BJ (cell line): ENCODE measurements at regions not wholly inside any gene's neighbourhood (a gene's known extent, or its start where the extent isn't known, plus 50 kb on each side); places are given as distances from the start of the nearest gene placed in this dataset.

ENCODE experiments used
- CTCF ChIA-PET: fragments of 350-600 bp; formaldehyde crosslinking; extraction: SDS; loops from one replicate; lab custom pipeline; 2021; ENCODE audit warnings: antibody characterized with exemption, inconsistent platforms; lab: Yijun Ruan, JAX
- POLR2A ChIA-PET: fragments of 300-600 bp; sonication (Branson Sonifier 250); formaldehyde crosslinking; extraction: SDS; loops from one replicate; lab custom pipeline; 2021; ENCODE audit warnings: antibody characterized with exemption; lab: Charles Lee
- DNase-seq: peaks from one replicate; pipeline ENCODE4 v3.0.0-alpha.2; 2011; ENCODE audit warnings: low read depth
- H3K27me3 ChIP-seq: 2 replicates; pipeline ENCODE4 v1.6.0; 2011; ENCODE audit warnings: low read length; ENCODE audit not compliant: control insufficient read depth, insufficient read depth
- H3K36me3 ChIP-seq: 2 replicates; pipeline ENCODE4 v1.5.1; 2011; ENCODE audit warnings: low read length; ENCODE audit not compliant: control insufficient read depth, insufficient read depth
- H3K4me3 ChIP-seq: 2 replicates; pipeline ENCODE4 v1.5.1; 2011; ENCODE audit warnings: low read depth, mild to moderate bottlenecking, control low read depth, low read length
- TF ChIP-seq, protein P1 (sequence below): IDR thresholded peaks from 2 replicates; pipeline ENCODE4 v1.5.1; 2011; ENCODE audit warnings: low read depth, mild to moderate bottlenecking, control low read depth, inconsistent platforms, low read length, moderate library complexity; ENCODE audit not compliant: insufficient read depth

DNA sequence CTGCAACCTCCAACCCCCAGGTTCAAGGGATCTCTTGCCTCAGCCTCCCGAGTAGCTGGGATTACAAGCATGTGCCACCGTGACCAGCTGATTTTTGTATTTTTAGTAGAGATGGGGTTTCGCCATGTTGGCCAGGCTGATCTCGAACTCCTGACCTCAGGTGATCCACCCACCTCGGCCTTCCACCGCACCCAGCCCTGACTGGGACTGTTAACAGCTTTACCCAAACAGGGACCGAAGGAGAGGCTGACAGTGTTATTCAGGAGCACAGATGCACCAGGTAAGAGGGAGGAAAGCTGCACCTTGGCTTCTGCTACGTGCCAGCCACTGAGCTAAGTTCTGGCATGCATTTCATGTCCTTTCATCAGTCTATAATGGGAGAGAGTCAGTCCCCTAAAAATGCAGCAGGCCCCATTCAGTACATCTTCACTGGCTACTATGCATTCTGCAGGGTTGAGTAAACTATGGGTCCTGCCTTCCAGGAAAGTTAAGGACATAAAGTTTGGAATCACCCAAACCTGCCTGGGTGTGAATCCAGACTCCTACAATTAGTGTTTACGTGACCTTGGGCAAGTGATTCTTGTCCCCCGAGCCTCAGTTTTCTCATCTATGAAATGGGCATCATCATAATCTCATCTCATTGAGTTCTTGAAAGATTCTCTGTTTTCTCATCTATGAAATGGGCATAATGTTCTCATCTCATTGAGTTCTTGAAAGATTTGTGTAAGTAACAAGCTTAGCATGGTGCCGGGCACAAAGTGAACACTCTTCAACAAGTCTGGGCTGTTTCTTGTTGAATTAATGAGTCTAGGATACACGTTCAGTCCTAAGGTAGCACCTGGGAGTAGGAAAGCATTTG lies 82.2 kb downstream of the CPN2 start:
- POLR2A ChIA-PET, result no interaction called here
- Histone ChIP-seq H3K4me3 (no peak overlapping the region), H3K36me3 (no peaks in the 10 kb centered on the region), H3K27me3 (peaks cover 4% of the 10 kb centered on the region)
- DNase-seq, result no peak
- TF ChIP-seq, protein P1, sequence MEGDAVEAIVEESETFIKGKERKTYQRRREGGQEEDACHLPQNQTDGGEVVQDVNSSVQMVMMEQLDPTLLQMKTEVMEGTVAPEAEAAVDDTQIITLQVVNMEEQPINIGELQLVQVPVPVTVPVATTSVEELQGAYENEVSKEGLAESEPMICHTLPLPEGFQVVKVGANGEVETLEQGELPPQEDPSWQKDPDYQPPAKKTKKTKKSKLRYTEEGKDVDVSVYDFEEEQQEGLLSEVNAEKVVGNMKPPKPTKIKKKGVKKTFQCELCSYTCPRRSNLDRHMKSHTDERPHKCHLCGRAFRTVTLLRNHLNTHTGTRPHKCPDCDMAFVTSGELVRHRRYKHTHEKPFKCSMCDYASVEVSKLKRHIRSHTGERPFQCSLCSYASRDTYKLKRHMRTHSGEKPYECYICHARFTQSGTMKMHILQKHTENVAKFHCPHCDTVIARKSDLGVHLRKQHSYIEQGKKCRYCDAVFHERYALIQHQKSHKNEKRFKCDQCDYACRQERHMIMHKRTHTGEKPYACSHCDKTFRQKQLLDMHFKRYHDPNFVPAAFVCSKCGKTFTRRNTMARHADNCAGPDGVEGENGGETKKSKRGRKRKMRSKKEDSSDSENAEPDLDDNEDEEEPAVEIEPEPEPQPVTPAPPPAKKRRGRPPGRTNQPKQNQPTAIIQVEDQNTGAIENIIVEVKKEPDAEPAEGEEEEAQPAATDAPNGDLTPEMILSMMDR, result no peak
- CTCF ChIA-PET, result interaction anchor here (1.0 kb wide), 1 partner anchor 9 kb away, joined by 3 read pairs; no protein-coding TSS in a partner anchor

DNA sequence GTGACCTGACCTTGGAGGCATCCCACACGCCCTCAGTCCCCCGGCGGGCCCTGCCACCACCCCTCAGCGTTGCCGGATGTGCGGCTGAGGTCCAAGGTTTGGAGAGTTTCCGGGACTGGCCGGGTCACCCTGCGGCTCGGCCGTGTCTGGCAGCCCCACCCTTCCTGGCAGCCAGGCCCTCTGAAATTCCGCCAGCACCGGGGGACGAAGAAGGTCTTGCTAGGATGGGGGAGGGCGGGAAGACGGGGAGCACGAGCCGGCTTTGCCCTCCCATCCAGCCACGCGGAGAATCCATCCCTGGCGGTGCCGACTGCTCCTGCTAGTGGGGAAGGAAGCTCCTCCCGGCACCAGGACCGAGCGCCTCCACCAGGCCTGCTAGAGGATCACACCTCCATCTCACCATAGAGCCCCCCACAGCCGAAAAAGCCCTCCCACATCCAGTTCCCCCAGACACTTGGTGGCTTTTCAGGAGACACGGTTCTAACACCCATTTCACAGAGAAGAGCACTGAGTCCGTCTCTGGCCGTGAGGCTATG lies 81.5 kb downstream of the CPN2 start:
- no peaks in the 10 kb centered on the region for H3K36me3 ChIP-seq
- POLR2A ChIA-PET, result no interaction called here
- H3K4me3 ChIP-seq, result no peak overlapping the region
- H3K27me3 ChIP-seq, result peaks cover 4% of the 10 kb centered on the region
- CTCF ChIA-PET, result interaction anchor here (1.0 kb wide), 1 partner anchor 10 kb away, joined by 3 read pairs; no protein-coding TSS in a partner anchor
- TF ChIP-seq, protein P1, result peak; percentile 27
- no peak for DNase-seq

- TF ChIP-seq, protein P1, result no peak
- DNase-seq, result no peak
- H3K4me3 ChIP-seq, result no peak overlapping the region
- peaks cover 4% of the 10 kb centered on the region for H3K27me3 ChIP-seq
- POLR2A ChIA-PET, result no interaction called here
- H3K36me3 ChIP-seq, result no peaks in the 10 kb centered on the region
- CTCF ChIA-PET, result interaction anchor here (0.8 to 1.4 kb wide), 3 partner anchors 10 to 45 kb away, joined by 3 to 5 read pairs (median 3); no protein-coding TSS in a partner anchor
These were observed 80.3 kb downstream of the CPN2 start for GRCh38 chr3:194270627-194271459.

DNA sequence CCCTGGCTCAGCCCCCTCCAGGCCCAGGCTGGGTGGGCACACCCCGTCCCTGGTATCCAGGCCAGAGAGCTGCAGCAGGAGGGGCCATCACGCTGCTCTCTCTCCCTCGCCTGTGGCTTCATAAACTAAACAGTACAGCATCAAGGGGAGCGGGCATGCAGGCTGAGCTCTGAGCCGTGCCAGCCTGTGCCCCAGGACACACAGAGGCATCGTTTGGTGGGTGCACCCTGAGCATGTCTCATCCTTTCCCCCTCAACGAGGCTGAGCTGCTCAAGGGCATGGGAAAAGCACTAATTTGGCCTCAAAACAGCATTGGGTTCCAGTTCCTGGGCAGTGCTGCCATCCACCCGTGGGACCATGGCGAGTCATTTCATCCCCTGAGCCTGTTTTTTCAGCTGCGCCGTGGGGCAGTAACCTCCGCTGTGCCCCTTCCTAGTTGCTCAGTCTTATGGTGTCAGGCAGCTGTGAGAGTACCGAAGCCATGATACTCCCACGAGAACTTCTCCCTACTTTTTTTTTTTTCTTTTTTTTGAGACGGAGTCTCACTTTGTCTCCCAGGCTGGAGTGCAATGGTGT lies 79.6 kb downstream of the CPN2 start:
- CTCF ChIA-PET, result interaction anchor here (0.8 to 1.4 kb wide), 3 partner anchors 11 to 44 kb away, joined by 3 to 5 read pairs (median 3); no protein-coding TSS in a partner anchor
- no peak overlapping the region for H3K4me3 ChIP-seq

More for the DNA sequence above, 79.6 kb downstream of the CPN2 start:
- TF ChIP-seq, protein P1, result no peak
- Histone ChIP-seq H3K27me3 (peaks cover 2% of the 10 kb centered on the region), H3K36me3 (no peaks in the 10 kb centered on the region)
- no peak for DNase-seq
- POLR2A ChIA-PET, result no interaction called here
